PC-9 (cell line): ENCODE measurements at regions not wholly inside any gene's neighbourhood (a gene's known extent, or its start where the extent isn't known, plus 50 kb on each side); places are given as distances from the start of the nearest gene placed in this dataset.

Experiments used
- BruUV-seq: library from RNA; stranded (reverse); fragments of 400-500 nt; replicated peaks from 2 replicates; lab custom pipeline; 2021; lab: Mats Ljungman, UMichigan
- CTCF ChIA-PET: fragments of 300-600 bp; sonication (Branson Sonifier 250); formaldehyde crosslinking; loops from one replicate; lab custom pipeline; 2022; ENCODE audit warnings: antibody characterized with exemption; lab: Charles Lee
- POLR2A ChIA-PET: fragments of 300-600 bp; sonication (Branson Sonifier 250); formaldehyde crosslinking; loops from one replicate; lab custom pipeline; 2022; ENCODE audit warnings: antibody characterized with exemption; ENCODE audit not compliant: unreplicated experiment; lab: Charles Lee
- DNase-seq, 2 experiments: peaks; one replicate each; pipeline versions ENCODE4 v3.0.0 to v3.0.0-alpha.2; 2015 to 2022; ENCODE audit warnings: mixed read lengths in 1 of 2
- H2AFZ ChIP-seq: fragments of 200-600 bp; sonication (generic); 2 replicates; pipeline ENCODE4 v1.8.1; 2017; ENCODE audit warnings: antibody characterized with exemption
- H3F3A ChIP-seq: fragments of 200-600 bp; sonication (generic); 2 replicates; pipeline ENCODE4 v1.8.1; 2017; ENCODE audit warnings: antibody characterized with exemption, mild to moderate bottlenecking, low read depth; ENCODE audit not compliant: insufficient read depth
- H3K27ac ChIP-seq: fragments of 200-600 bp; sonication (generic); 2 replicates; pipeline ENCODE4 v1.6.1; 2016; ENCODE audit warnings: mixed run types
- H3K27me3 ChIP-seq: fragments of 200-600 bp; sonication (generic); 2 replicates; pipeline ENCODE4 v1.6.1; 2016; ENCODE audit warnings: low read depth, mixed run types; ENCODE audit not compliant: insufficient read depth
- H3K36me3 ChIP-seq: fragments of 200-600 bp; sonication (generic); 2 replicates; pipeline ENCODE4 v1.6.1; 2016; ENCODE audit warnings: low read depth, mixed run types
- H3K4me1 ChIP-seq: fragments of 200-600 bp; sonication (generic); replicated peaks from 2 replicates; pipeline ENCODE4 v1.6.1; 2016; ENCODE audit warnings: mixed run types; ENCODE audit not compliant: insufficient read depth
- H3K4me2 ChIP-seq: fragments of 200-600 bp; sonication (generic); 2 replicates; pipeline ENCODE4 v1.6.1; 2017; ENCODE audit warnings: mixed run types
- H3K4me3 ChIP-seq: fragments of 200-600 bp; sonication (generic); 2 replicates; pipeline ENCODE4 v1.6.1; 2016; ENCODE audit warnings: mixed run types
- H3K79me2 ChIP-seq: fragments of 200-600 bp; sonication (generic); 2 replicates; pipeline ENCODE4 v1.6.1; 2017; ENCODE audit warnings: low read depth, mixed run types
- H3K9me2 ChIP-seq: fragments of 200-600 bp; sonication (generic); 2 replicates; pipeline ENCODE4 v1.8.1; 2017; ENCODE audit warnings: mild to moderate bottlenecking; ENCODE audit not compliant: insufficient read depth
- H3K9me3 ChIP-seq: fragments of 200-600 bp; sonication (generic); 2 replicates; pipeline ENCODE4 v1.8.1; 2016; ENCODE audit warnings: low read depth; ENCODE audit not compliant: insufficient read depth
- H4K20me1 ChIP-seq: fragments of 200-600 bp; sonication (generic); 2 replicates; pipeline ENCODE4 v1.8.1; 2017; ENCODE audit not compliant: insufficient read depth
- EZH2 ChIP-seq: fragments of 200-600 bp; sonication (generic); IDR thresholded peaks from 2 replicates; pipeline ENCODE4 v1.8.0; 2017; ENCODE audit warnings: antibody characterized with exemption, low read depth
- intact Hi-C: fragments of 100-400 bp; cut with micrococcal nuclease; formaldehyde crosslinking; loops from one replicate; pipeline ENCODE4 v1.10.0; 2022; ENCODE audit not compliant: unreplicated experiment
- TF ChIP-seq, protein P1 (sequence below): fragments of 200-600 bp; sonication (generic); conservative IDR thresholded peaks from 2 replicates; pipeline ENCODE4 v1.6.1; 2017; ENCODE audit warnings: mixed run types, antibody characterized with exemption, mild to moderate bottlenecking, moderate library complexity

DNA sequence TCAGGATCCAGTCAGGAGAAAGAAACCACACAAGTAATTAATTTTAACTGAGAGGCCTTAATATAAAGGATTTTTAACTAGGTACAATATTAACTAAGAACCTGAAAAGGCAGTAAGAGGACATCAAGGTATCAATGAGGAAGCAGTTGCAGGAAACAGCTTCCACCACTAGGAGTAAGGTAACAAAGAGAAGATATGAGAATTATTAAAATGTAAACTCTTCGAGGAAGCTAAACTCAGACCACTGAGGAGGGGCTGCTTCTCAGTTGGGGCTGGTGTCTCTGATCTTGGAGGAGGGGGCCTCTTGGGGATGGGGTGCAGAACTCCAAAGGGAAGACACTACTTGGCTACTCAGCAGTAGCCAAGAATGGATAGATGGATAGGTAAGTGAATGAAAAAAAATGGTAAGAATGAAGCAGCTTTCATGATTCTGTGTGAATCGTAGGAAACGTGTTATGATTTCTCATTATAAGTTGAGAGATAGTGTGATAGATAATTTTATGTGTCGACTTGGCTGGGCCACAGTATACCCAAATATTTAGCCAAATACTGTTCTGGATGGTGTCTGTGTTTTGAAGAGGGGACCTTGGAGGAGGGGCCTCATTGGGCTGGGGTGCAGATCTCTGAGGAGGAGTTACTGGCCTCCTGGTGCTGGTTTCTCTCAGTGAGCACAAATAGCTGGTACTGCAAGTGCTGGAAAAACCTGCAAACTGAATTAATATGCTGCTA, 547.7 kb upstream of the LRRTM1 start:
- BruUV-seq, result no TSS peak

DNA sequence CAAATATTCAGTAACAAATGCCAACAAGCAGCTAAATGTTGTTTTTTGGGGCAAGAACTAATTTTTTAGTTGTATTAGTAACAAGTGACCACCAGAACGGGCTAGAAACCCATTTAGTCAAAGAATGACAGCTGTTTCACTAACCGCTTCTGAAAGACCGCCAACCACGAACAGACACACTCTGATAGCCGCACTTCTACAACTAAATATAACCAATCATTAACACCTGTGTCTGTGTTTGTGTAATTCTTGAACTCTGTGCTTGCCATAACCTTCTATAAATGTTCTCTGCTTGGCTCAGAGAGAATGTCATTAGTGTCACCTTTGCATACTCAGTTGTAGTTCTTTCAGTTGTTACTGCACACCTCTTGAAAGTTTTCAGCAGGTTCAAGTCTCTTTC, 526.3 kb upstream of the LRRTM1 start:
- no peak for DNase-seq
- H3K4me2 ChIP-seq, result no peak overlapping the region
- H4K20me1 ChIP-seq, result no peaks in the 10 kb centered on the region
- ChIA-PET POLR2A (no interaction called here), CTCF (no interaction called here)
- no peak overlapping the region for H3K4me3 ChIP-seq
- H3K9me2 ChIP-seq, result no peaks in the 10 kb centered on the region
- no peak overlapping the region for H3K27ac ChIP-seq
- intact Hi-C loops, result no loop called here
- H3K27me3 ChIP-seq, result no peaks in the 10 kb centered on the region
- H3F3A ChIP-seq, result no peaks in the 10 kb centered on the region
- no peaks in the 10 kb centered on the region for H3K36me3 ChIP-seq
- H3K4me1 ChIP-seq, result no peaks in the 10 kb centered on the region
- TF ChIP-seq EZH2, result no peak
- TF ChIP-seq, protein P1, sequence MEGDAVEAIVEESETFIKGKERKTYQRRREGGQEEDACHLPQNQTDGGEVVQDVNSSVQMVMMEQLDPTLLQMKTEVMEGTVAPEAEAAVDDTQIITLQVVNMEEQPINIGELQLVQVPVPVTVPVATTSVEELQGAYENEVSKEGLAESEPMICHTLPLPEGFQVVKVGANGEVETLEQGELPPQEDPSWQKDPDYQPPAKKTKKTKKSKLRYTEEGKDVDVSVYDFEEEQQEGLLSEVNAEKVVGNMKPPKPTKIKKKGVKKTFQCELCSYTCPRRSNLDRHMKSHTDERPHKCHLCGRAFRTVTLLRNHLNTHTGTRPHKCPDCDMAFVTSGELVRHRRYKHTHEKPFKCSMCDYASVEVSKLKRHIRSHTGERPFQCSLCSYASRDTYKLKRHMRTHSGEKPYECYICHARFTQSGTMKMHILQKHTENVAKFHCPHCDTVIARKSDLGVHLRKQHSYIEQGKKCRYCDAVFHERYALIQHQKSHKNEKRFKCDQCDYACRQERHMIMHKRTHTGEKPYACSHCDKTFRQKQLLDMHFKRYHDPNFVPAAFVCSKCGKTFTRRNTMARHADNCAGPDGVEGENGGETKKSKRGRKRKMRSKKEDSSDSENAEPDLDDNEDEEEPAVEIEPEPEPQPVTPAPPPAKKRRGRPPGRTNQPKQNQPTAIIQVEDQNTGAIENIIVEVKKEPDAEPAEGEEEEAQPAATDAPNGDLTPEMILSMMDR, result no peak
- no peaks in the 10 kb centered on the region for H3K9me3 ChIP-seq
- no TSS peak for BruUV-seq
- H2AFZ ChIP-seq, result no peak overlapping the region
- no peaks in the 10 kb centered on the region for H3K79me2 ChIP-seq

More for the DNA sequence above, 547.7 kb upstream of the LRRTM1 start:
- no peaks in the 10 kb centered on the region for H3K79me2 ChIP-seq
- intact Hi-C loops, result no loop called here
- H2AFZ ChIP-seq, result no peak overlapping the region
- no peak overlapping the region for H3K4me3 ChIP-seq
- no peaks in the 10 kb centered on the region for H3K9me2 ChIP-seq
- ChIA-PET CTCF (no interaction called here), POLR2A (no interaction called here)
- H3K4me1 ChIP-seq, result no peaks in the 10 kb centered on the region
- H3K4me2 ChIP-seq, result no peak overlapping the region
- no peaks in the 10 kb centered on the region for H3K36me3 ChIP-seq
- no peaks in the 10 kb centered on the region for H4K20me1 ChIP-seq
- H3K27ac ChIP-seq, result no peak overlapping the region
- no peak for TF ChIP-seq EZH2
- TF ChIP-seq, protein P1, result peak; percentile 30; the same call in 1 of the 2 replicates
- H3K27me3 ChIP-seq, result no peaks in the 10 kb centered on the region
- H3F3A ChIP-seq, result no peaks in the 10 kb centered on the region
- H3K9me3 ChIP-seq, result no peaks in the 10 kb centered on the region
- no peak for DNase-seq

DNA sequence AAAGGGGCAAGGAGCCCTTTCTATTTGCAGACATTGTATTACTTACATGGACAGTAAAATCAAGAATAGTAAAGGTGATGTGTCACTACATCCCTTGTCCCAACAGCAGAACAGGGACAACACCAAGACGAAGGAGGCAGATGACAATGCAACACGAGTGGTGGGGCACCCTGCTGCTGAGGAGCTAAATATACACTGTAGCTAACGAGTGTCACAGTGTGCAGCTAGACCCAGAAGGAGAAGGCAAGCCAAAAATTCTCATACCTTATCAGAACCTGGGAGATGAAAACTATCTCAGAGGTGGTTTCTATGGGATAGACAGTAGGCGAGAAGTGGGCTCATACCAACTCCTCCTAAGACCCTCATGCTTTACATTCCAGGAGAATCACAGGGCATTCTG, 518.4 kb upstream of the LRRTM1 start:
- H3K4me1 ChIP-seq, result no peaks in the 10 kb centered on the region
- H3K79me2 ChIP-seq, result no peaks in the 10 kb centered on the region
- no peaks in the 10 kb centered on the region for H3K36me3 ChIP-seq
- H3K4me3 ChIP-seq, result no peak overlapping the region
- H3K9me3 ChIP-seq, result no peaks in the 10 kb centered on the region
- BruUV-seq, result no TSS peak
- H2AFZ ChIP-seq, result no peak overlapping the region
- no peak overlapping the region for H3K27ac ChIP-seq
- TF ChIP-seq, protein P1, result no peak
- no peak for TF ChIP-seq EZH2
- H3F3A ChIP-seq, result no peaks in the 10 kb centered on the region
- DNase-seq, result no peak
- no peaks in the 10 kb centered on the region for H3K27me3 ChIP-seq
- no peaks in the 10 kb centered on the region for H3K9me2 ChIP-seq
- ChIA-PET CTCF (no interaction called here), POLR2A (no interaction called here)
- no peaks in the 10 kb centered on the region for H4K20me1 ChIP-seq
- no peak overlapping the region for H3K4me2 ChIP-seq
- intact Hi-C loops, result no loop called here
